WTC11 (cell line): ENCODE measurements at regions not wholly inside any gene's neighbourhood (a gene's known extent, or its start where the extent isn't known, plus 50 kb on each side); places are given as distances from the start of the nearest gene placed in this dataset.

Experiments
- ATAC-seq: fragments of 200-7000 bp; cut with Tn5 transposase; 2 replicates; pipeline ENCODE4 v1.10.0; 2021; ENCODE audit warnings: mild to moderate bottlenecking, moderate library complexity
- CTCF ChIA-PET: fragments of 300-600 bp; sonication (Branson Sonifier 250); formaldehyde crosslinking; loops from one replicate; lab custom pipeline; 2021; ENCODE audit warnings: antibody characterized with exemption; lab: Charles Lee
- POLR2A ChIA-PET: fragments of 350-600 bp; sonication (Branson Sonifier 250); formaldehyde crosslinking; loops from one replicate; lab custom pipeline; 2021; ENCODE audit warnings: antibody characterized with exemption; lab: Charles Lee
- DNase-seq: peaks from one replicate; pipeline ENCODE4 v3.0.0; 2021; ENCODE audit warnings: low spot score
- H3K27ac Mint-ChIP-seq: 2 replicates; pipeline ENCODE4 v1.8.0; 2021; ENCODE audit warnings: mixed read lengths
- H3K27me3 Mint-ChIP-seq: 2 replicates; pipeline ENCODE4 v1.8.0; 2021; ENCODE audit warnings: low read depth, mild to moderate bottlenecking, moderate library complexity, mixed read lengths
- H3K36me3 Mint-ChIP-seq: 2 replicates; pipeline ENCODE4 v1.8.0; 2021; ENCODE audit warnings: mixed read lengths
- H3K4me1 Mint-ChIP-seq: 2 replicates; pipeline ENCODE4 v1.8.0; 2022; ENCODE audit warnings: mixed read lengths
- H3K4me3 Mint-ChIP-seq: 2 replicates; pipeline ENCODE4 v1.8.0; 2021; ENCODE audit warnings: mild to moderate bottlenecking, moderate library complexity, mixed read lengths
- H3K9me3 Mint-ChIP-seq: 2 replicates; pipeline ENCODE4 v1.8.0; 2021; ENCODE audit warnings: mixed read lengths
- ELF4 ChIP-seq: sonication (generic); formaldehyde crosslinking; IDR thresholded peaks from 2 replicates; pipeline ENCODE4 v1.8.1; 2022; ENCODE audit warnings: low read depth, mild to moderate bottlenecking, moderate library complexity, missing genetic modification reagents
- EMX1 ChIP-seq: fragments of 250-450 bp; sonication (Bioruptor Pico); IDR thresholded peaks from 2 replicates; pipeline ENCODE4 v1.8.0; 2021; ENCODE audit warnings: mild to moderate bottlenecking
- ESRRA ChIP-seq: sonication (generic); formaldehyde crosslinking; IDR thresholded peaks from 2 replicates; pipeline ENCODE4 v1.8.1; 2022; ENCODE audit warnings: mild to moderate bottlenecking, missing genetic modification reagents, borderline replicate concordance
- FOXJ3 ChIP-seq: sonication (generic); formaldehyde crosslinking; IDR thresholded peaks from 2 replicates; pipeline ENCODE4 v1.9.0; 2021; ENCODE audit warnings: missing genetic modification reagents, mild to moderate bottlenecking, borderline replicate concordance
- FOXK1 ChIP-seq: sonication (generic); formaldehyde crosslinking; IDR thresholded peaks from 2 replicates; pipeline ENCODE4 v1.8.0; 2022; ENCODE audit warnings: mild to moderate bottlenecking, moderate library complexity, missing genetic modification reagents
- GRHL2 ChIP-seq: fragments of 250-450 bp; sonication (Bioruptor Pico); IDR thresholded peaks from 2 replicates; pipeline ENCODE4 v1.8.0; 2022; ENCODE audit warnings: mild to moderate bottlenecking, moderate library complexity; ENCODE audit not compliant: insufficient replicate concordance, severe bottlenecking
- JAZF1 ChIP-seq: fragments of 250-450 bp; sonication (Bioruptor Pico); IDR thresholded peaks from 2 replicates; pipeline ENCODE4 v1.9.0; 2021; ENCODE audit warnings: moderate library complexity, mild to moderate bottlenecking, inconsistent platforms
- NFATC4 ChIP-seq: fragments of 250-450 bp; sonication (Bioruptor Pico); IDR thresholded peaks from 2 replicates; pipeline ENCODE4 v1.9.0; 2021; ENCODE audit warnings: mild to moderate bottlenecking
- SMAD3 ChIP-seq: sonication (generic); formaldehyde crosslinking; IDR thresholded peaks from 2 replicates; pipeline ENCODE4 v1.8.0; 2022; ENCODE audit warnings: missing genetic modification reagents, mild to moderate bottlenecking, borderline replicate concordance
- TP53 ChIP-seq: sonication (generic); formaldehyde crosslinking; IDR thresholded peaks from 2 replicates; pipeline ENCODE4 v1.8.1; 2023; ENCODE audit warnings: mild to moderate bottlenecking, missing genetic modification reagents
- ZNF317 ChIP-seq: sonication (generic); formaldehyde crosslinking; IDR thresholded peaks from 2 replicates; pipeline ENCODE4 v1.8.1; 2023; ENCODE audit warnings: low read depth, mild to moderate bottlenecking, moderate library complexity, missing genetic modification reagents, borderline replicate concordance
- ZNF396 ChIP-seq: fragments of 250-450 bp; sonication (Bioruptor Pico); IDR thresholded peaks from 2 replicates; pipeline ENCODE4 v1.8.0; 2021; ENCODE audit warnings: mild to moderate bottlenecking, moderate library complexity, borderline replicate concordance
- ZNF416 ChIP-seq: fragments of 250-450 bp; sonication (Bioruptor Pico); IDR thresholded peaks from 2 replicates; pipeline ENCODE4 v1.9.0; 2021; ENCODE audit warnings: mild to moderate bottlenecking, inconsistent platforms
- TF ChIP-seq, protein P1 (sequence below): sonication (generic); formaldehyde crosslinking; IDR thresholded peaks from 2 replicates; pipeline ENCODE4 v1.8.1; 2023; ENCODE audit warnings: mild to moderate bottlenecking, missing genetic modification reagents
- TF ChIP-seq, protein P2 (sequence below): sonication (generic); formaldehyde crosslinking; IDR thresholded peaks from 2 replicates; pipeline ENCODE4 v1.8.1; 2023; ENCODE audit warnings: mild to moderate bottlenecking, missing genetic modification reagents, moderate library complexity
- TF ChIP-seq, protein P3 (sequence below): sonication (generic); formaldehyde crosslinking; IDR thresholded peaks from 2 replicates; pipeline ENCODE4 v1.8.1; 2022; ENCODE audit warnings: low read depth, missing genetic modification reagents, borderline replicate concordance
- TF ChIP-seq, protein P4 (sequence below): sonication (generic); formaldehyde crosslinking; IDR thresholded peaks from 2 replicates; pipeline ENCODE4 v1.8.1; 2023; ENCODE audit warnings: mild to moderate bottlenecking, missing genetic modification reagents, borderline replicate concordance
- TF ChIP-seq, protein P5 (sequence below): fragments of 250-450 bp; sonication (Bioruptor Pico); IDR thresholded peaks from 2 replicates; pipeline ENCODE4 v1.9.0; 2021; ENCODE audit warnings: mild to moderate bottlenecking
- TF ChIP-seq, protein P6 (sequence below): sonication (generic); formaldehyde crosslinking; IDR thresholded peaks from 2 replicates; pipeline ENCODE4 v1.8.1; 2022; ENCODE audit warnings: mild to moderate bottlenecking, missing genetic modification reagents, moderate library complexity, borderline replicate concordance

DNA sequence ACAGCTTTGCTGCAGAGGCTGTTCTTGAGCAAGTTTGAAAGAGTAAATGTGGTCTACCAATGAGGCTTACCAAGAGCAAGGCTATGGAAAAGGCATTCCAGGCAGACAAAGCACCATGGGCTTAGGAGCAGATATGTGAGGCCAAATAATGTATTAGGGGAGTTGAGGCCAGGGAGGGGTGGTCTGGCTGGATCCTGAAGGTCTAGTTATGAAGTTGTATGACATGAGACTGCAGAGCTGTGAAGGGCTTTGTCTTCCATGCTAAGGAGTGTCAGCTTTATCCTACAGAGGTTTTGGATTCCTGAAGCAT is 51.8 kb upstream of the TSPAN2 start:
- CTCF ChIA-PET, result interaction anchor here (0.7 to 1.5 kb wide), 3 partner anchors 42 to 566 kb away, joined by 3 to 5 read pairs (median 3); no protein-coding TSS in a partner anchor
- DNase-seq (no peak), ATAC-seq (no peak)
- Mint-ChIP-seq H3K36me3 (no peaks in the 10 kb centered on the region), H3K4me1 (peaks cover 7% of the 10 kb centered on the region; the same call in 1 of the 2 replicates), H3K27me3 (no peaks in the 10 kb centered on the region; the same call in none of the 2 replicates), H3K9me3 (no peaks in the 10 kb centered on the region), H3K27ac (no peak overlapping the region), H3K4me3 (no peak overlapping the region)
- TF ChIP-seq GRHL2 (no peak), ZNF317 (CRISPR knock-in tag) (no peak), SMAD3 (CRISPR knock-in tag) (no peak), JAZF1 (CRISPR knock-in tag) (no peak), ZNF396 (CRISPR knock-in tag) (no peak), FOXK1 (CRISPR knock-in tag) (no peak), ELF4 (CRISPR knock-in tag) (no peak), ESRRA (no peak), EMX1 (no peak), NFATC4 (no peak)
- TF ChIP-seq, protein P1, sequence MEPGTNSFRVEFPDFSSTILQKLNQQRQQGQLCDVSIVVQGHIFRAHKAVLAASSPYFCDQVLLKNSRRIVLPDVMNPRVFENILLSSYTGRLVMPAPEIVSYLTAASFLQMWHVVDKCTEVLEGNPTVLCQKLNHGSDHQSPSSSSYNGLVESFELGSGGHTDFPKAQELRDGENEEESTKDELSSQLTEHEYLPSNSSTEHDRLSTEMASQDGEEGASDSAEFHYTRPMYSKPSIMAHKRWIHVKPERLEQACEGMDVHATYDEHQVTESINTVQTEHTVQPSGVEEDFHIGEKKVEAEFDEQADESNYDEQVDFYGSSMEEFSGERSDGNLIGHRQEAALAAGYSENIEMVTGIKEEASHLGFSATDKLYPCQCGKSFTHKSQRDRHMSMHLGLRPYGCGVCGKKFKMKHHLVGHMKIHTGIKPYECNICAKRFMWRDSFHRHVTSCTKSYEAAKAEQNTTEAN (CRISPR knock-in tag), result no peak
- TF ChIP-seq, protein P2, sequence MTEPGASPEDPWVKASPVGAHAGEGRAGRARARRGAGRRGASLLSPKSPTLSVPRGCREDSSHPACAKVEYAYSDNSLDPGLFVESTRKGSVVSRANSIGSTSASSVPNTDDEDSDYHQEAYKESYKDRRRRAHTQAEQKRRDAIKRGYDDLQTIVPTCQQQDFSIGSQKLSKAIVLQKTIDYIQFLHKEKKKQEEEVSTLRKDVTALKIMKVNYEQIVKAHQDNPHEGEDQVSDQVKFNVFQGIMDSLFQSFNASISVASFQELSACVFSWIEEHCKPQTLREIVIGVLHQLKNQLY (CRISPR knock-in tag), result no peak
- TF ChIP-seq, protein P3, sequence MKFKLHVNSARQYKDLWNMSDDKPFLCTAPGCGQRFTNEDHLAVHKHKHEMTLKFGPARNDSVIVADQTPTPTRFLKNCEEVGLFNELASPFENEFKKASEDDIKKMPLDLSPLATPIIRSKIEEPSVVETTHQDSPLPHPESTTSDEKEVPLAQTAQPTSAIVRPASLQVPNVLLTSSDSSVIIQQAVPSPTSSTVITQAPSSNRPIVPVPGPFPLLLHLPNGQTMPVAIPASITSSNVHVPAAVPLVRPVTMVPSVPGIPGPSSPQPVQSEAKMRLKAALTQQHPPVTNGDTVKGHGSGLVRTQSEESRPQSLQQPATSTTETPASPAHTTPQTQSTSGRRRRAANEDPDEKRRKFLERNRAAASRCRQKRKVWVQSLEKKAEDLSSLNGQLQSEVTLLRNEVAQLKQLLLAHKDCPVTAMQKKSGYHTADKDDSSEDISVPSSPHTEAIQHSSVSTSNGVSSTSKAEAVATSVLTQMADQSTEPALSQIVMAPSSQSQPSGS, result no peak
- POLR2A ChIA-PET, result no interaction called here

DNA sequence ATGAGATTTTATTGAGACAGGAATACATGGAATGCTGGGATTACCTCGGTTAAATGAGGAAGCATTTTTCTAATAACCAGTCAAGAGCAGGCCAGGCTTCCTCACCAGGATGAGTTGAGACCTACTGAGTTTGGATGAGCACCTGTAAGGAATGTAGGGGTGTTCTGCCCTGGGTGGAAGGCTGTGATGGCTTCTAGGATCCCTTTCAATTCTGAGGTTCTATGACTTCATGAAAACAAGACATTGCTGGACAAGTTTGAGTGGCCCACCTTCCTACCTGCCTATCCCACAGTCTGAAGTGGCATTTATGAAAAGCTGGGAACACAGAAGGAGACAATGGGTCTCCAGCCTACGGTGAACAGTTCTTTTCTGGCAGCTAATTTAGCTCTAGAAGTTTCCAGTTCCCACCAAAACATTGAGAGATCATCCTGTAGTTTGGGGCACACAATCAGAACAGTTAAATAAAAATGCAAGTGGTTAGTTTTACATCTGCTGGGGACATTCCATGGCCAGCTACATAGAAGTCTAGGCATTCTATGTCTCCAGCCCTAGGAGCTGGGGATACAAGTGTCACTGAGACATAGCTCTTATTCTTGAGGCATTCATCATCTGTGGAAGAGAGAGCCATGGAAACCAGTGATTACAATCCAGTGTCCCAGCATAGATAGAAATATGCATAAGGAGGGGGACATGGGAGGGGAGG is 51.3 kb upstream of the TSPAN2 start:
- Mint-ChIP-seq H3K4me1 (peaks cover 7% of the 10 kb centered on the region; the same call in 1 of the 2 replicates), H3K27ac (no peak overlapping the region), H3K36me3 (no peaks in the 10 kb centered on the region), H3K27me3 (no peaks in the 10 kb centered on the region; the same call in none of the 2 replicates), H3K9me3 (no peaks in the 10 kb centered on the region), H3K4me3 (no peak overlapping the region)
- TF ChIP-seq FOXJ3, result no peak
- TF ChIP-seq, protein P4, sequence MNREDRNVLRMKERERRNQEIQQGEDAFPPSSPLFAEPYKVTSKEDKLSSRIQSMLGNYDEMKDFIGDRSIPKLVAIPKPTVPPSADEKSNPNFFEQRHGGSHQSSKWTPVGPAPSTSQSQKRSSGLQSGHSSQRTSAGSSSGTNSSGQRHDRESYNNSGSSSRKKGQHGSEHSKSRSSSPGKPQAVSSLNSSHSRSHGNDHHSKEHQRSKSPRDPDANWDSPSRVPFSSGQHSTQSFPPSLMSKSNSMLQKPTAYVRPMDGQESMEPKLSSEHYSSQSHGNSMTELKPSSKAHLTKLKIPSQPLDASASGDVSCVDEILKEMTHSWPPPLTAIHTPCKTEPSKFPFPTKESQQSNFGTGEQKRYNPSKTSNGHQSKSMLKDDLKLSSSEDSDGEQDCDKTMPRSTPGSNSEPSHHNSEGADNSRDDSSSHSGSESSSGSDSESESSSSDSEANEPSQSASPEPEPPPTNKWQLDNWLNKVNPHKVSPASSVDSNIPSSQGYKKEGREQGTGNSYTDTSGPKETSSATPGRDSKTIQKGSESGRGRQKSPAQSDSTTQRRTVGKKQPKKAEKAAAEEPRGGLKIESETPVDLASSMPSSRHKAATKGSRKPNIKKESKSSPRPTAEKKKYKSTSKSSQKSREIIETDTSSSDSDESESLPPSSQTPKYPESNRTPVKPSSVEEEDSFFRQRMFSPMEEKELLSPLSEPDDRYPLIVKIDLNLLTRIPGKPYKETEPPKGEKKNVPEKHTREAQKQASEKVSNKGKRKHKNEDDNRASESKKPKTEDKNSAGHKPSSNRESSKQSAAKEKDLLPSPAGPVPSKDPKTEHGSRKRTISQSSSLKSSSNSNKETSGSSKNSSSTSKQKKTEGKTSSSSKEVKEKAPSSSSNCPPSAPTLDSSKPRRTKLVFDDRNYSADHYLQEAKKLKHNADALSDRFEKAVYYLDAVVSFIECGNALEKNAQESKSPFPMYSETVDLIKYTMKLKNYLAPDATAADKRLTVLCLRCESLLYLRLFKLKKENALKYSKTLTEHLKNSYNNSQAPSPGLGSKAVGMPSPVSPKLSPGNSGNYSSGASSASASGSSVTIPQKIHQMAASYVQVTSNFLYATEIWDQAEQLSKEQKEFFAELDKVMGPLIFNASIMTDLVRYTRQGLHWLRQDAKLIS (CRISPR knock-in tag), result no peak
- TF ChIP-seq ZNF416 (CRISPR knock-in tag), result no peak
- TF ChIP-seq, protein P5, sequence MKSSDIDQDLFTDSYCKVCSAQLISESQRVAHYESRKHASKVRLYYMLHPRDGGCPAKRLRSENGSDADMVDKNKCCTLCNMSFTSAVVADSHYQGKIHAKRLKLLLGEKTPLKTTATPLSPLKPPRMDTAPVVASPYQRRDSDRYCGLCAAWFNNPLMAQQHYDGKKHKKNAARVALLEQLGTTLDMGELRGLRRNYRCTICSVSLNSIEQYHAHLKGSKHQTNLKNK (CRISPR knock-in tag), result no peak
- TF ChIP-seq EMX1, result no peak
- no peak for TF ChIP-seq TP53 (CRISPR knock-in tag)
- TF ChIP-seq, protein P6, sequence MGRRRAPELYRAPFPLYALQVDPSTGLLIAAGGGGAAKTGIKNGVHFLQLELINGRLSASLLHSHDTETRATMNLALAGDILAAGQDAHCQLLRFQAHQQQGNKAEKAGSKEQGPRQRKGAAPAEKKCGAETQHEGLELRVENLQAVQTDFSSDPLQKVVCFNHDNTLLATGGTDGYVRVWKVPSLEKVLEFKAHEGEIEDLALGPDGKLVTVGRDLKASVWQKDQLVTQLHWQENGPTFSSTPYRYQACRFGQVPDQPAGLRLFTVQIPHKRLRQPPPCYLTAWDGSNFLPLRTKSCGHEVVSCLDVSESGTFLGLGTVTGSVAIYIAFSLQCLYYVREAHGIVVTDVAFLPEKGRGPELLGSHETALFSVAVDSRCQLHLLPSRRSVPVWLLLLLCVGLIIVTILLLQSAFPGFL (CRISPR knock-in tag), result no peak
- ATAC-seq (no peak), DNase-seq (no peak)
- ChIA-PET POLR2A (no interaction called here), CTCF (interaction anchor here (0.7 to 4.5 kb wide), 8 partner anchors 42 to 566 kb away, joined by 3 to 36 read pairs (median 4); partner anchors contain the start of gene NGF)
